ENCODE measurements at regions not wholly inside any gene's neighbourhood (a gene's known extent, or its start where the extent isn't known, plus 50 kb on each side); places are given as distances from the start of the nearest gene placed in this dataset.
"Not testable (repeated sequence)": the region's sequence is repeated elsewhere in the genome, so short reads cannot be mapped to it uniquely, and the experiment has no call there.

GRCh38 chr6:21710216-21710615 is 116.7 kb downstream of the SOX4 start:
- DNase-seq: no peak

GRCh38 chr6:21710908-21711627 is 117.5 kb downstream of the SOX4 start:
- no peak for DNase-seq

- DNase-seq: no peak
Measured at GRCh38 chr6:21712213-21712612, 118.7 kb downstream of the SOX4 start.

GRCh38 chr6:21713481-21713880 is 119.9 kb downstream of the SOX4 start:
- no peak for DNase-seq

GRCh38 chr6:21715180-21715579 is 121.6 kb downstream of the SOX4 start:
- no peak for DNase-seq

GRCh38 chr6:21722510-21722909 is 129.0 kb downstream of the SOX4 start:
- DNase-seq: no peak

- no peak for DNase-seq
Measured at GRCh38 chr6:21726676-21727075, 133.1 kb downstream of the SOX4 start.

- no peak for DNase-seq
Measured at GRCh38 chr6:21728141-21728540, 134.6 kb downstream of the SOX4 start.

GRCh38 chr6:21729431-21729830 is 135.9 kb downstream of the SOX4 start:
- DNase-seq: no peak

GRCh38 chr6:21730533-21730932 is 137.0 kb downstream of the SOX4 start:
- DNase-seq: no peak

GRCh38 chr6:21731411-21732031 is 138.0 kb downstream of the SOX4 start:
- DNase-seq: no peak

- not testable (repeated sequence) for DNase-seq
Measured at GRCh38 chr6:21732032-21732730, 138.6 kb downstream of the SOX4 start.

GRCh38 chr6:21732731-21733130 is 139.2 kb downstream of the SOX4 start:
- DNase-seq: no peak

GRCh38 chr6:21733311-21733710 is 139.8 kb downstream of the SOX4 start:
- DNase-seq: no peak

- DNase-seq: no peak
Measured at GRCh38 chr6:21734204-21734603, 140.7 kb downstream of the SOX4 start.

- DNase-seq: no peak
Measured at GRCh38 chr6:21738180-21739094, 144.9 kb downstream of the SOX4 start.

- DNase-seq: no peak
Measured at GRCh38 chr6:21739241-21739640, 145.7 kb downstream of the SOX4 start.

GRCh38 chr6:21739838-21740237 is 146.3 kb downstream of the SOX4 start:
- no peak for DNase-seq

GRCh38 chr6:21740376-21741124 is 147.0 kb downstream of the SOX4 start:
- no peak for DNase-seq

- DNase-seq: no peak
Measured at GRCh38 chr6:21741221-21742109, 147.9 kb downstream of the SOX4 start.
